NOMO-1 treated with DMSO at 0.1 percent for 48 hours (cell line): ENCODE measurements at regions not wholly inside any gene's neighbourhood (a gene's known extent, or its start where the extent isn't known, plus 50 kb on each side); places are given as distances from the start of the nearest gene placed in this dataset.

Source experiments
- DNase-seq: peaks from one replicate; lab custom pipeline; 2025; ENCODE audit not compliant: unreplicated experiment; lab: John Stamatoyannopoulos, UW

GRCh38 chr3:189455009-189455408 lies 176.2 kb upstream of the TP63 start:
- no peak for DNase-seq

GRCh38 chr3:189455641-189456417 lies 175.4 kb upstream of the TP63 start:
- DNase-seq: no peak

DNA sequence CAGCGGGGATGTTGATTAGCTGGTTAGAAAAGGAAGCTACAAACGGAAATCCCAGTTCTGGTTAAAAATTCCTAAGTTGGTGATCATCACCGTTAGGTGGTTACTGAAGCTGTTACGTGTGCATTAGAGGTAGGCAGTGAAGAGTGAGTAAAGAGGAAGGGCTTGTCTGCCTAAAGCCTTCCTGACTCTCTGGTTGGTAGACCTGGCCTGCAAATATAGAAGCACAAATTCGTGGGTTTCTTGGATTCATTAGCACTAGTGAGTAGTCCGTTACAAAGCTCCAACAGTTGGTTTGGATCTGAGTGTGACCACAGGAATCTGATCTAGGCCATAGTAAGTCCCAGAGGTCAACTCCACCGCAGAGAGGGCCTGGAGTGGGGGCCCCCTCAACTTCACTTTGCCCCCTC lies 174.0 kb upstream of the TP63 start:
- DNase-seq: no peak

- no peak for DNase-seq
Observed at GRCh38 chr3:189457631-189458412, 173.4 kb upstream of the TP63 start.

DNA sequence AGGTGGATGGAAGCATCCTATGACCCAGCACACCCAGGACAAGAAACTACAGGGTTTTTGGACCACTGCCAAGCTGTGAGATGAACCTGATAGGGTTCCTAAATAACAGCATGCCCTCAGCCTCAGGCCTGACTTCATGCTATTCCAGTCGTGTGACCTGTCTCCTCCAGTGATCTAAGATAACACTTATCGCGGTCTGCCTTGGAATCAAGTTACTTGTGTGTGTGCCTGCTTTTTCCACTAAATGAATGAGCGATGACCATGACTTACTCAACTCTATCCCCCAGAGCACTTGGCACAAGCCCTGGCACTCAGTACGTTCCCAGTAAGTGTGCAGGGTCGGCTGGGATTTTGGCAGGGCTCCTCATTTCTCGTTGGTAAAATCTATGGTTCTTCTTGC lies 172.7 kb upstream of the TP63 start:
- DNase-seq: no peak

DNA sequence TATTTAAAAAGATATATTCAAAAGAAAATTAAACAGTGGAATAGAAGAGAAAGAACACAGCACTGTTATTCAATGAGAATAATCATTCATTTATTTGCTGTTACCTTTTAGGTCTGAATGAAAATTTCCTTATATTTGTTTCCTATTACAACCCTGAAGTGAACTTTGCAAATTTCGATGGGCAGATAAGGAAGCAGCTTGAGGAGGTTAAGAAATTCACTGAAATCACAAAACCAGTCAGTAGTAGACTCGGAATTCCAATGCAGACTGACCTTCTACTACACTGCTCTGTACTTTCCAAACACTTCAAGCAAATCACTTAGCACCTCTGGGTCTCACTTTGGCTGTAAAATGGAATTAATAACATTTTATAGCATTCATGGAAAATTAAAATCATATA lies 172.0 kb upstream of the TP63 start:
- no peak for DNase-seq

DNA sequence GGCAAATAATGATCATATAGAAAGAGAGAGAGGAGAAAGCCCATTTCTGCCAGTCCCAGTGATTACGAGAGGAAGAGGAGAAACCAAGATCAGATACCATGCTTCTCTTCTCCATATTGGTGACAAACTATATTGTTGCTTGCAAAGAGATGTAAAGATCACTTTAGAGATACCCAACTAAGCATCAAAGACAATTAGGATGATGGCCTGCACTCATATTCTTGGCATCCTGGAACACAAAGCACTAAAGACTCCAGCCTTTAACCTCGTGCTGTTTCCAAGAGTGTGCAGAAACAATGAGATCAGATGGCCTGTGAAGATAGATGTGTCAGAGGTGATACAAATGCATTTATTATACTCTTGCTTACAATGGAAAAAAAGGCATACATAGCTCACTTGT lies 170.7 kb upstream of the TP63 start:
- DNase-seq: no peak

GRCh38 chr3:189464799-189465198 lies 166.4 kb upstream of the TP63 start:
- no peak for DNase-seq

GRCh38 chr3:189466004-189466403 lies 165.2 kb upstream of the TP63 start:
- no peak for DNase-seq

DNA sequence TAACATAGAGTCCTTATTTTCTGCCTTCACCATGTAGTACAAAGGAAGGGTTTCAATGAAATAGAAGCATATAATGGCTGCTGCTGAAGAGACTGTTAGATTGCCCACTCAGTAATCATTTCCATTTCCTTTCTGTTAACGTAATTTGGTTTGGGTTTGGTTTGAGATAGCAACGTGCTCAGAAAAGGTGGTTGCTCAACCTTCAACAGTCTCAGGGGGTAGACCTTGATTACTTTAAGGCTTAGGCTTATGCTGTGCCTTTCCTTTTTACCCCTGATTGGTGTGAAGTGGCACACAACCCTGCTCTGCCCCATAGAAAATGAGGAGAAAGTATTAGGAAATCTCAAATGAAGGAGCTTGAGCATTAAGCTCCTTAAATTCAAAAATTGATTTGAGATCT lies 163.7 kb upstream of the TP63 start:
- peak; percentile 93 for DNase-seq

GRCh38 chr3:189474944-189475343 lies 156.2 kb upstream of the TP63 start:
- no peak for DNase-seq

DNA sequence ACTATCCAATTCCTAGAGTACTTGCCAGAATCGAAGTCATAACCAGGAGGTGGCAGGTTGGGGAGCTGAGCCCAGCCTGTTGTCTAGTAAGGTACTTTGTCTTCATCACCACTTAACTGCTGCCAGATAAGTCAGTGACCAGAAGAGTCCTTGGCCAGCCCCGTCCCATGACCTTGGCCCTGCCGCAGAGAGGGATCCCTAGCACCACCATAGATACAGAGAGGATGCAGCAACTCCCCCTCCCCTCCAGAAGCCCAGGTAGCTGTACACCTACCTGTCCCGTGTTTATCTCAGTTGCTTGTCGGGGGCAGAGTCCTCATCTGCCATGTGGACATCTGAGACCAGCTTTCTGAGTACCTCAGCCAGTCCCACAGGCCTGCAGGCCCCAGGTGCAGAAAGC lies 153.6 kb upstream of the TP63 start:
- DNase-seq: no peak

DNA sequence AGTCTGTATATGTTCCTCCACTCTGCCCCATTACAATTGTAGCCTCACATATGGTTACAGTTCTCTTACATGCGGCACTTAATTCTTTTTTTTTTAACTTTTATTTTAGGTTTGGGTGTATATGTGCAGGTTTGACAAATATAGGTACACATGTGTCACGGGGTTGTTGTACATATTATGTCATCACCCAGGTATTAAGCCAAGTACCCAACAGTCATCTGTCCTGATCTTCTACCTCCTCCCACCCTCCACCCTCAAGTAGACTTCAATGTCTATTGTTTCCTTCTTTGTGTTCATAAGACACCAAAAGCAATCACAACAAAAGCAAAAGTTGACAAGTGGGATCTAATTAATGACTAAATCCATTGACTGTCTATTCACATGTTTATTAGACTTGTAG lies 144.6 kb upstream of the TP63 start:
- DNase-seq: no peak

GRCh38 chr3:189488241-189488767 lies 142.9 kb upstream of the TP63 start:
- DNase-seq: no peak

DNA sequence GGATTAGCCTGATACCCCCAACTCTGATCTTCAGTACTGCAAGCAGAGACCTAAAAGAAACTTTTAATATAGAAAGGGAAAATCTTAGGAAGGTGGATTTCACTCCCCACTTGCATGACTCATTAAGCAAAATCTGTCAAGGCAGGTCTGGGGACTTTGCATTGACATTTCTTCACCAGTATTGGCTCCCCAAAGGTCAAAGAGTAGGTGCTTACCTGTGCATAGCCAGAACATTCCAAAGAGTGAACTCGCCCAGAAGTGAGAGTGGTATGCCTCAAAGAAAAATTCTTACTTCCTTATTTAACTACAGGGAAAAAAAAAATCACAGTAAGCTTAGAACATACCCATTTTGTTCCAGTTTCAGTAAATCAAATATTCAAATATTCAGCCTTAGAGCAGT lies 140.9 kb upstream of the TP63 start:
- DNase-seq: no peak

GRCh38 chr3:189490749-189491148 lies 140.4 kb upstream of the TP63 start:
- DNase-seq: no peak

GRCh38 chr3:189491831-189492230 lies 139.4 kb upstream of the TP63 start:
- no peak for DNase-seq

DNA sequence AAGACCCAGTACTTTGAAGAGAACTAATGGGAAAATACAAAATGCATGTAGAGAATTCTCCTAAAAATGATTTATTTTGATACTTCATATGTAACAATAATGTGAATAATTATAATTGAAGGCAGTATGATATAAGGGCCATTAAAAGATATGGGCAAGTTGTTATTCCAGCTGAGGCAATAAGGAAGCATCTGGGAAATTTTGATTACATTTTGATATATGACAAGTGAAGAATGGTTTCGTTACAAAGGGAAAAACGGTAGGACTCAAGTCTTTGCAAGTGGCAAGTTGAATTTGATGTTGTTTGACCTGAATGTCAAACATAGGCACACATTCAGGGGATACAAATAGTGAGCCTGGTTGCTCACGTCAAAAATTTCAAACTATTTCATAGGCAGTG lies 137.9 kb upstream of the TP63 start:
- no peak for DNase-seq

- no peak for DNase-seq
Observed at GRCh38 chr3:189494632-189495031, 136.6 kb upstream of the TP63 start.

DNA sequence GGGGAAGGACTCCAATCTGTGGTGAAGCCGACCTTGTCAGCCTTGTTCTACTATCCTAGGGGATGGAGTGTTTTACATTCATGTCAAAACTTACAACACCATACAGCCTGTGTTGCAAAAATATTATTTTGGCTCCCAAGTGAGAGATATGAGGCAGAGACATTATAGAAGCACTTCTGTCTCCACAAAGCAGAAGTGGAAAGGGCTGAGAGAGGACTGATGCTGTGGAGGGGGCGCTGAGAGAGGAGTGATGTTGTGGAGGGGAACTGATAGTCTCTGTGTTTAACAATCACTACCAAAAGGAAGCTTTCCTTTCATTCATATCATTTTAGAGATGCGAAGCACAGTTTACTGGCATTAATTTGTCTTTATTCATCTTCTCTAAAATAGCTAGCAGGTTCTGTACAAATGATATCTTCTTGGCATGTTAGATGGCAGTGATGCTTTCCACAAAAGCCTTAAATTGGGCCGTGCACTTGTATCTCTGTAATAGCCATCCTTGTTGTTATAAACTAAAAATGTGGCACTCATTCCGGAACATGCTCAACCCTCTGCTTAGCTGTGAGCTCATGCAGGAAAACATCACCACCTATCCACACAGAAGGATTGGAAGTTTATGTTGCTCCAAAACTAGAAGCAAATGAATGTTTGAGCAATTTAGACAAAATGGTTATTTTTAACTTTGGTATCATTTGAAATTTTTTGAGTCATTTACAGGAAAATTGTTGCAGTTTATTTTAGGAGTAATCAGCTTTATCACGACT lies 134.6 kb upstream of the TP63 start:
- peak; percentile 78 for DNase-seq

DNA sequence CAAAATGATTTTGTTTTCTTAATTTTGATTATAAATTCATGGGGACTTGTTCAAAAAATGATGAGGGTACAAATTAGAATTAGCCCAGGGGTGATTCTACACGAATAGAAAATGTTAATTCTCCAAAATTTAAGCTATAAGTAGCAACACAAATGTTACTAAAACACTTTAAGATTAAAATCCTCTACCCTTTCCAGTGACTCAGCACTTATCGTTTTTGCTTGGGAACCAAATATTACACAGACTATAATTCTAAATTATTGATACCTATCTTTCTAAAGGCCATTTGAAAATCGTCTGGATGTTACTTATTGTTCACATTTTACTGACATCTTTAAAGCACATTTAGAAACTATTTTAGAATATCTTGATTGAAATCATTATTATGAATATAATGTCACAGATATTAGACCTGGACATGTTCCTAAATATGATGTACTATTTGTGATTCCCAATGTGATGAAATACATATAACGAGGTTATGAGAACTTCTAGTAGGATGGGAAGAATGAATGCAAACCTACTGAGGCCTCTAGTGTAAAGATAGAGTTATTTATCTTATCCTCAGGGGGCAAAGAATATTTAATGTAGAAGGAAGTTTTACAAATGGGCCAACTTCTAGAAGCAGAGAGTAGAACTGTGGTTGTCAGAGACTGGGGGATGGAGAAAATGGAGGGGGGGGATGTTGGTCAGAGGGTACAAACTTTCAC lies 132.0 kb upstream of the TP63 start:
- no peak for DNase-seq
